ENCODE measurements at regions not wholly inside any gene's neighbourhood (a gene's known extent, or its start where the extent isn't known, plus 50 kb on each side); places are given as distances from the start of the nearest gene placed in this dataset.

DNA sequence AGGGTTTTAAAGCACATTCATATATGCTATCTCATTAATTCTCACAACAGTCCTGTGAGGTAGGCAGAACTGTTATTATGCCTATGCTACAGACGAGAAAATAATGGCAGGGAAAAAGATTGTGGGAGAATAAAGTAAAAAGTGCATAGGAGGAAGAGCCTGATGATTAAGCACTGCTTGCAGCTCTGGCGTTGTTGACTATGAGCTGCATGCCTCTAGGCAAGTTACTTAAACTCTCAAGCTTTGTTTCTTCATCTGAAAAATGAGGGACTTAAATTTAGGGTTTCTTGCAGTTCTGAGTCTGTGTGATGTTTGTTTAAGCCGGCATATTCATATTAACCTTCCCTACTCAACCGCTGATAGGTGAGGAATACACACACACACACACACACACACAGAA is 51.6 kb upstream of the RAPH1 start:
- TF ChIP-seq CTCF (IDR thresholded peaks at IDR 0.05 in 2 of 3, conservative IDR thresholded peaks at IDR 0.05 in 1 of 3; ENCODE audit: control insufficient read depth in 2 of 3, extremely low read depth in 1 of 3, insufficient read depth in 1 of 3, low read depth in 3 of 3, low read length in 3 of 3) (no peak), ETV6 (conservative IDR thresholded peaks at IDR 0.05 in 1 of 2, IDR thresholded peaks at IDR 0.05 in 1 of 2; ENCODE audit: borderline replicate concordance in 1 of 2, low read depth in 1 of 2) (no peak), RCOR1 (conservative IDR thresholded peaks at IDR 0.05; ENCODE audit: low read depth, low read length) (no peak), NR2F1 (conservative IDR thresholded peaks at IDR 0.05) (no peak), IKZF2 (IDR thresholded peaks at IDR 0.05) (no peak), ATF7 (IDR thresholded peaks at IDR 0.05; ENCODE audit: low read depth) (no peak), EZH2 (IDR thresholded peaks at IDR 0.05; ENCODE audit: borderline replicate concordance, control insufficient read depth, low read depth, low read length) (no peak), STAT1 (conservative IDR thresholded peaks at IDR 0.05) (no peak), SIN3A (IDR thresholded peaks at IDR 0.05; ENCODE audit: low read depth, low read length) (no peak), ESRRA (IDR thresholded peaks at IDR 0.05; ENCODE audit: low read length) (no peak), IRF3 (IDR thresholded peaks at IDR 0.05) (no peak), USF2 (IDR thresholded peaks at IDR 0.05; ENCODE audit: borderline replicate concordance, low read depth, low read length) (no peak)
- TF ChIP-seq, protein P1, sequence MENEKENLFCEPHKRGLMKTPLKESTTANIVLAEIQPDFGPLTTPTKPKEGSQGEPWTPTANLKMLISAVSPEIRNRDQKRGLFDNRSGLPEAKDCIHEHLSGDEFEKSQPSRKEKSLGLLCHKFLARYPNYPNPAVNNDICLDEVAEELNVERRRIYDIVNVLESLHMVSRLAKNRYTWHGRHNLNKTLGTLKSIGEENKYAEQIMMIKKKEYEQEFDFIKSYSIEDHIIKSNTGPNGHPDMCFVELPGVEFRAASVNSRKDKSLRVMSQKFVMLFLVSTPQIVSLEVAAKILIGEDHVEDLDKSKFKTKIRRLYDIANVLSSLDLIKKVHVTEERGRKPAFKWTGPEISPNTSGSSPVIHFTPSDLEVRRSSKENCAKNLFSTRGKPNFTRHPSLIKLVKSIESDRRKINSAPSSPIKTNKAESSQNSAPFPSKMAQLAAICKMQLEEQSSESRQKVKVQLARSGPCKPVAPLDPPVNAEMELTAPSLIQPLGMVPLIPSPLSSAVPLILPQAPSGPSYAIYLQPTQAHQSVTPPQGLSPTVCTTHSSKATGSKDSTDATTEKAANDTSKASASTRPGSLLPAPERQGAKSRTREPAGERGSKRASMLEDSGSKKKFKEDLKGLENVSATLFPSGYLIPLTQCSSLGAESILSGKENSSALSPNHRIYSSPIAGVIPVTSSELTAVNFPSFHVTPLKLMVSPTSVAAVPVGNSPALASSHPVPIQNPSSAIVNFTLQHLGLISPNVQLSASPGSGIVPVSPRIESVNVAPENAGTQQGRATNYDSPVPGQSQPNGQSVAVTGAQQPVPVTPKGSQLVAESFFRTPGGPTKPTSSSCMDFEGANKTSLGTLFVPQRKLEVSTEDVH (IDR thresholded peaks at IDR 0.05; ENCODE audit: low read depth, partially characterized antibody), result no peak

All from GM12878 (cell line).